Stimulated activated naive CD4-positive, alpha-beta T cell (primary cell): ENCODE measurements at regions not wholly inside any gene's neighbourhood (a gene's known extent, or its start where the extent isn't known, plus 50 kb on each side); places are given as distances from the start of the nearest gene placed in this dataset.

Experiments
- DNase-seq, 6 experiments: peaks; one replicate each; lab custom pipeline; 2025; lab: John Stamatoyannopoulos, UW

GRCh38 chr5:86780018-86780417 is 162.3 kb downstream of the COX7C start:
- DNase-seq = no peak

GRCh38 chr5:86786955-86787354 is 169.2 kb downstream of the COX7C start:
- no peak for DNase-seq

GRCh38 chr5:86795659-86796058 is 177.9 kb downstream of the COX7C start:
- DNase-seq = no peak

GRCh38 chr5:86797677-86798076 is 179.9 kb downstream of the COX7C start:
- DNase-seq = no peak

- no peak for DNase-seq
Observed at GRCh38 chr5:86806206-86806605, 188.5 kb downstream of the COX7C start.

- no peak for DNase-seq
Observed at GRCh38 chr5:86807046-86808031, 189.6 kb downstream of the COX7C start.

GRCh38 chr5:86814315-86814714 is 196.6 kb downstream of the COX7C start:
- DNase-seq = no peak

GRCh38 chr5:86814907-86815306 is 197.2 kb downstream of the COX7C start:
- no peak for DNase-seq

GRCh38 chr5:86824637-86825036 is 206.9 kb downstream of the COX7C start:
- no peak for DNase-seq

GRCh38 chr5:86831128-86831527 is 213.4 kb downstream of the COX7C start:
- no peak for DNase-seq

GRCh38 chr5:86833868-86834267 is 216.1 kb downstream of the COX7C start:
- no peak for DNase-seq

- no peak for DNase-seq
Observed at GRCh38 chr5:86837610-86838009, 219.9 kb downstream of the COX7C start.

GRCh38 chr5:86838083-86838482 is 220.3 kb downstream of the COX7C start:
- no peak for DNase-seq

- no peak for DNase-seq
Observed at GRCh38 chr5:86841000-86841644, 223.4 kb downstream of the COX7C start.

GRCh38 chr5:86858442-86858841 is 240.7 kb downstream of the COX7C start:
- DNase-seq = no peak

- DNase-seq = no peak
Observed at GRCh38 chr5:86861512-86861911, 243.8 kb downstream of the COX7C start.

GRCh38 chr5:86862093-86862492 is 244.4 kb downstream of the COX7C start:
- no peak for DNase-seq

GRCh38 chr5:86864051-86864450 is 246.3 kb downstream of the COX7C start:
- DNase-seq = no peak

GRCh38 chr5:86865256-86865785 is 247.6 kb downstream of the COX7C start:
- no peak for DNase-seq

GRCh38 chr5:86866036-86866435 is 248.3 kb downstream of the COX7C start:
- no peak for DNase-seq

- DNase-seq = no peak
Observed at GRCh38 chr5:86869268-86869667, 251.5 kb downstream of the COX7C start.

- DNase-seq = no peak
Observed at GRCh38 chr5:86875539-86875938, 257.8 kb downstream of the COX7C start.

GRCh38 chr5:86878250-86878649 is 260.5 kb downstream of the COX7C start:
- no peak for DNase-seq
